B cell (primary cell): ENCODE measurements at regions not wholly inside any gene's neighbourhood (a gene's known extent, or its start where the extent isn't known, plus 50 kb on each side); places are given as distances from the start of the nearest gene placed in this dataset.

Source experiments
- ATAC-seq: fragments of 200-7000 bp; cut with Tn5 transposase; one replicate; pipeline ENCODE4 v1.10.0; 2021; ENCODE audit warnings: low read depth, mild to moderate bottlenecking, moderate number of reproducible peaks, moderate library complexity
- CTCF ChIA-PET: fragments of 350-600 bp; sonication (Branson Sonifier 250); formaldehyde crosslinking; loops from one replicate; lab custom pipeline; 2021; ENCODE audit warnings: antibody characterized with exemption, inconsistent platforms; lab: Charles Lee
- POLR2A ChIA-PET: fragments of 350-600 bp; sonication (Branson Sonifier 250); formaldehyde crosslinking; loops from one replicate; lab custom pipeline; 2021; ENCODE audit warnings: antibody characterized with exemption; lab: Charles Lee
- DNase-seq: peaks from one replicate; pipeline ENCODE4 v3.0.0; 2013
- H2AFZ ChIP-seq: 2 replicates; pipeline ENCODE4 v1.6.1; 2012; ENCODE audit warnings: mild to moderate bottlenecking, low read depth, low read length; ENCODE audit not compliant: insufficient read depth, poor library complexity, severe bottlenecking
- H3K27ac ChIP-seq, 2 donors: 1 replicate in 1 of 2; 2 replicates in 1 of 2; pipeline ENCODE4 v1.5.1; 2012 to 2013; ENCODE audit warnings: low read length in 2 of 2, mild to moderate bottlenecking in 2 of 2, moderate library complexity in 1 of 2
- H3K27me3 ChIP-seq, 4 experiments: fragments of 200-600 bp in 1 of 4; sonication (generic) in 1 of 4; replicated peaks in 1 of 4; 1 replicate in 2 of 4; 2 replicates in 2 of 4; pipeline versions ENCODE4 v1.6.1 to v1.7.0; 2013 to 2016; ENCODE audit warnings: low read length in 3 of 4, mild to moderate bottlenecking in 2 of 4, mixed read lengths in 1 of 4, moderate library complexity in 1 of 4; ENCODE audit not compliant: insufficient read depth in 4 of 4, control insufficient read depth in 3 of 4; ENCODE audit errors: control extremely low read depth in 1 of 4
- H3K36me3 ChIP-seq, 2 experiments: replicated peaks in 1 of 2; 1 replicate in 1 of 2; 2 replicates in 1 of 2; pipeline versions ENCODE4 v1.6.1 to v1.7.1; 2013; ENCODE audit warnings: low read length in 1 of 2; ENCODE audit not compliant: insufficient read depth in 2 of 2, control insufficient read depth in 1 of 2; ENCODE audit errors: control extremely low read depth in 1 of 2, extremely low read depth in 1 of 2
- H3K4me1 ChIP-seq, 2 donors: fragments of 200-600 bp in 1 of 2; sonication (generic) in 1 of 2; 1 replicate in 1 of 2; 2 replicates in 1 of 2; pipeline versions ENCODE4 v1.5.1 to v1.6.1; 2013 to 2017; ENCODE audit warnings: low read length in 2 of 2; ENCODE audit not compliant: control insufficient read depth in 2 of 2, insufficient read depth in 2 of 2
- H3K4me2 ChIP-seq: replicated peaks from 2 replicates; pipeline ENCODE3; 2012; ENCODE audit warnings: mild to moderate bottlenecking, low read depth, low read length; ENCODE audit not compliant: poor library complexity, severe bottlenecking
- H3K4me3 ChIP-seq, 5 experiments: fragments of 200-600 bp in 1 of 5; sonication (generic) in 1 of 5; 1 replicate in 3 of 5; 2 replicates in 2 of 5; pipeline versions ENCODE4 v1.5.1 to v1.7.0; 2011 to 2016; ENCODE audit warnings: low read length in 4 of 5, mild to moderate bottlenecking in 4 of 5, low read depth in 2 of 5, control low read depth in 1 of 5, moderate library complexity in 1 of 5; ENCODE audit not compliant: insufficient read depth in 1 of 5; ENCODE audit errors: control extremely low read depth in 1 of 5, extremely low read depth in 1 of 5
- H3K79me2 ChIP-seq: fragments of 200-600 bp; sonication (generic); one replicate; pipeline ENCODE4 v1.6.0; 2016; ENCODE audit warnings: low read length; ENCODE audit not compliant: control insufficient read depth, insufficient read depth
- H3K9ac ChIP-seq: fragments of 200-600 bp; sonication (generic); 2 replicates; pipeline ENCODE4 v1.6.1; 2017; ENCODE audit warnings: mild to moderate bottlenecking, low read length, moderate library complexity
- H3K9me3 ChIP-seq, 3 donors: one replicate each; pipeline versions ENCODE4 v1.6.1 to v1.7.1; 2013; ENCODE audit warnings: low read length in 2 of 3; ENCODE audit not compliant: control insufficient read depth in 2 of 3, insufficient read depth in 1 of 3; ENCODE audit errors: control extremely low read depth in 1 of 3
- H4K20me1 ChIP-seq: 2 replicates; pipeline ENCODE4 v1.6.0; 2012; ENCODE audit warnings: mild to moderate bottlenecking, low read length; ENCODE audit not compliant: insufficient read depth, control insufficient read depth, poor library complexity, severe bottlenecking
- H3K27ac Mint-ChIP-seq: one replicate; pipeline ENCODE4 v1.8.0; 2021; ENCODE audit warnings: mixed read lengths
- H3K27me3 Mint-ChIP-seq: one replicate; pipeline ENCODE4 v1.8.0; 2021; ENCODE audit warnings: mixed read lengths
- H3K4me1 Mint-ChIP-seq: one replicate; pipeline ENCODE4 v1.8.0; 2021; ENCODE audit warnings: mixed read lengths
- H3K4me3 Mint-ChIP-seq: one replicate; pipeline ENCODE4 v1.8.0; 2021; ENCODE audit warnings: mixed read lengths
- H3K9me3 Mint-ChIP-seq: one replicate; pipeline ENCODE4 v1.8.0; 2022; ENCODE audit warnings: mixed read lengths; ENCODE audit not compliant: insufficient read depth
- EZH2 ChIP-seq: IDR thresholded peaks from 2 replicates; pipeline ENCODE4 v1.6.1; 2012; ENCODE audit warnings: borderline replicate concordance, low read depth, mild to moderate bottlenecking, moderate library complexity, low read length; ENCODE audit not compliant: insufficient read depth, poor library complexity, severe bottlenecking
- WGBS: methylation state at CpG from one replicate; pipeline ENCODE4 v1.1.5; 2013; ENCODE audit warnings: missing lambda C conversion rate; ENCODE audit not compliant: insufficient coverage; 5-methylcytosine and 5-hydroxymethylcytosine counted together
- intact Hi-C: fragments of 100-400 bp; cut with micrococcal nuclease; formaldehyde crosslinking; loops from one replicate; pipeline ENCODE4 v1.10.0; 2022
- TF ChIP-seq, protein P1 (sequence below): fragments of 200-600 bp; IDR thresholded peaks from one replicate; pipeline ENCODE4 v1.8.0; 2022; ENCODE audit warnings: antibody characterized with exemption, mild to moderate bottlenecking

DNA sequence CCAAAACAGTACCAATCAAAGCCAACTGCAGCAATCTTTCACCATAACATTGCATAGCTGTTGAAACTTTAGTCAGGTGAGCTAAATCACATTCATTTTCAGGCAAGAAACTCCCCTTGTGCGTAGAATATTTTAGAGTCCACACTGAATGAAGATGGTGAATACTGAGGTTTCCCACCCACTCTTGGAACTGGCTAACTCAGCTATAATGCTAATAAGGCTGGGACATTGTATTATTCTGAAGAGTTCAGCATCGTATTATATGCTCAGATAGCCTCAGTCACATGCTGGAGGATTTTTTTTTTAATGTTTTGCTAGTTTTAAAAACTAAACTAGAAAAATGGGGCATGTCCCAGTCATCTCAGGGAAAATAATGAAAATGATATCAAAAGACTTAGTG is 352.3 kb upstream of the FMN2 start:
- no peaks in the 10 kb centered on the region for H3K4me1 Mint-ChIP-seq

DNA sequence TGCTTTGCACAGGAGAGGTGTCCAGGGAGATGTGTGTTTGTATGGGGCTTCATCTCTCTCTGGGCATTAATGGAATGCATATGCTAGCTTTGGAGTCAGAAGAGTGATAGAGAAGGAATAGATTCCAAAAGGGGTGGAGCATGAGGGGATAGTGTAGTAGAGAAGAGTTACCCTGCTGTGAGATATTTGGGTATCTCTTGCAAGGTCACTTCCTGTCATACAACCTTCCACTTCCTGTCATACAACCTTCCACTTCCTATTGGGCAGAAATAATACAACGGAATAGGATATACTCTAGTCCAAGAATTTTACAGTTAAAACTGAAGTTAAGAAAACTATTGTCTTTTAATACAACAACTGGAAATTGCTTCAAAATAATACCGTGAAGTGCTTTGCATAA is 351.8 kb upstream of the FMN2 start:
- Histone ChIP-seq H3K4me1 (no peaks in the 10 kb centered on the region), H3K79me2 (no peaks in the 10 kb centered on the region), H3K4me2 (no peak overlapping the region), H4K20me1 (no peaks in the 10 kb centered on the region), H3K4me3 (no peak overlapping the region), H3K36me3 (no peaks in the 10 kb centered on the region), H3K27ac (no peak overlapping the region), H3K9me3 (no peaks in the 10 kb centered on the region), H2AFZ (no peak overlapping the region), H3K9ac (no peak overlapping the region), H3K27me3 (no peaks in the 10 kb centered on the region)
- no CpG with 5 or more reads among the region's 2 CpGs for WGBS
- Mint-ChIP-seq H3K27me3 (no peaks in the 10 kb centered on the region), H3K27ac (no peak overlapping the region), H3K4me1 (no peaks in the 10 kb centered on the region), H3K9me3 (peaks cover 3% of the 10 kb centered on the region), H3K4me3 (no peak overlapping the region)
- POLR2A ChIA-PET, result no interaction called here
- no peak for TF ChIP-seq EZH2
- TF ChIP-seq, protein P1, sequence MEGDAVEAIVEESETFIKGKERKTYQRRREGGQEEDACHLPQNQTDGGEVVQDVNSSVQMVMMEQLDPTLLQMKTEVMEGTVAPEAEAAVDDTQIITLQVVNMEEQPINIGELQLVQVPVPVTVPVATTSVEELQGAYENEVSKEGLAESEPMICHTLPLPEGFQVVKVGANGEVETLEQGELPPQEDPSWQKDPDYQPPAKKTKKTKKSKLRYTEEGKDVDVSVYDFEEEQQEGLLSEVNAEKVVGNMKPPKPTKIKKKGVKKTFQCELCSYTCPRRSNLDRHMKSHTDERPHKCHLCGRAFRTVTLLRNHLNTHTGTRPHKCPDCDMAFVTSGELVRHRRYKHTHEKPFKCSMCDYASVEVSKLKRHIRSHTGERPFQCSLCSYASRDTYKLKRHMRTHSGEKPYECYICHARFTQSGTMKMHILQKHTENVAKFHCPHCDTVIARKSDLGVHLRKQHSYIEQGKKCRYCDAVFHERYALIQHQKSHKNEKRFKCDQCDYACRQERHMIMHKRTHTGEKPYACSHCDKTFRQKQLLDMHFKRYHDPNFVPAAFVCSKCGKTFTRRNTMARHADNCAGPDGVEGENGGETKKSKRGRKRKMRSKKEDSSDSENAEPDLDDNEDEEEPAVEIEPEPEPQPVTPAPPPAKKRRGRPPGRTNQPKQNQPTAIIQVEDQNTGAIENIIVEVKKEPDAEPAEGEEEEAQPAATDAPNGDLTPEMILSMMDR, result no peak
- intact Hi-C loops, result no loop called here
- CTCF ChIA-PET, result no interaction called here
- no peak for DNase-seq
- ATAC-seq, result no peak

More for the DNA sequence above, 352.3 kb upstream of the FMN2 start:
- H3K4me2 ChIP-seq, result no peak overlapping the region
- no peak overlapping the region for H3K27ac ChIP-seq
- Mint-ChIP-seq H3K4me3 (no peak overlapping the region), H3K27me3 (no peaks in the 10 kb centered on the region), H3K9me3 (peaks cover 3% of the 10 kb centered on the region), H3K27ac (no peak overlapping the region)
- no peak overlapping the region for H3K4me3 ChIP-seq
- ATAC-seq (no peak), DNase-seq (no peak)
- TF ChIP-seq EZH2, result no peak
- TF ChIP-seq, protein P1, result no peak
- POLR2A ChIA-PET, result no interaction called here
- no peaks in the 10 kb centered on the region for H3K79me2 ChIP-seq
- WGBS, result 100% methylated on average over 1 of the region's 2 CpGs
- H3K9me3 ChIP-seq, result no peaks in the 10 kb centered on the region
- CTCF ChIA-PET, result no interaction called here
- intact Hi-C loops, result no loop called here
- no peaks in the 10 kb centered on the region for H3K4me1 ChIP-seq
- no peaks in the 10 kb centered on the region for H3K36me3 ChIP-seq
- H4K20me1 ChIP-seq, result no peaks in the 10 kb centered on the region
- H3K27me3 ChIP-seq, result no peaks in the 10 kb centered on the region
- no peak overlapping the region for H3K9ac ChIP-seq
- no peak overlapping the region for H2AFZ ChIP-seq
